IPS DF 19.7 (cell line): ENCODE measurements at regions not wholly inside any gene's neighbourhood (a gene's known extent, or its start where the extent isn't known, plus 50 kb on each side); places are given as distances from the start of the nearest gene placed in this dataset.

Source experiments
- DNase-seq: peaks from one replicate; pipeline ENCODE4 v3.0.0-alpha.2; 2013; ENCODE audit warnings: low read depth, low spot score

DNA sequence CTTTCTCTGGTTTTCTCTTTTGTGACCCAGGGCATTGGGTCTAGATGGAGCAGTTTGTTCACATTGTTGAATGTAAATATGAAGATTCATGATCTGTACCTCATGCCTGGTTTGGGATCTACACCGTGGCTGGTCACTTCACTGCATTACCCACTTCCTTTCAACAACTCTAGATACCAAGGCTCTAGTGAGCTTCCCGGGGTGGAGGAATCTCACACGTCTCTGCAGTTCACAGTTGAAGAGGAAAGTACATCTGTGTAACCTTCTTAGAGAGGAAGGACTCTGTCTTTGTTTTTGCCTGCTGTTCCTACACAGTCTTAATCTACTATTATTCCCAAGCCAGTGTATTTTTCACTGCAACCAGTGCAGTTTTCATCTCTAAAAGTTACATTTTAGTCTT is 574.8 kb downstream of the MBD2 start:
- DNase-seq, result no peak

DNA sequence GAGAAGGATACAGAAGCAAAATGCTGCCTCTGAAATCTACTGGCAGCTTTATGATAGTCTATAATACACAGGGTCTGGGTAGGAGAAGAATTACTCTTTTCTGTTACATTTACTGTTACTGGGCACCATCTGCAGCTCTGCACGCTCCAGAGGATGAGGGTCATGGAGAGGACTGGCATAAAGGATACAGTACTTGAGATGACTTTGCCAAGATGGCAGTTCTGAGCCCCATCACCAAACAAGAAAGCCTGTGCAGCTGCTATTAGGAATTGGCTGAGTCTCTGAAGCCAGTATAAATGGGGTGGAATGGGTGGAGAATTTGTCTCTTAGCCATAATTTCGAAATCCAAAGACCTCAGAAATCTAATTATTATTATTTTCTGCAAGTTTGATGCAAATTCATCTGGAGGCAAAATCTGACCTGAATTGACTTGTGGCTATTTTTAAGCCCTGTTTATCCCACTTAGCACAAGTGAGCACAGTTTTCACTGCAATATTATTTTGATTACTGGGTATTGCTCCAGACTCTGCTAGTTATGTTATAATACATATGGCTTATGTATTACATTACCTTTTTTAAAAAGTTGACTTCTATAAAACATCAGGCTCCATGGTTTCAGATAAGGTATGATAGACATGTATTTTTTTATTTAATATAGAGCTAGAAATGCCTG is 579.5 kb downstream of the MBD2 start:
- DNase-seq, result no peak

DNA sequence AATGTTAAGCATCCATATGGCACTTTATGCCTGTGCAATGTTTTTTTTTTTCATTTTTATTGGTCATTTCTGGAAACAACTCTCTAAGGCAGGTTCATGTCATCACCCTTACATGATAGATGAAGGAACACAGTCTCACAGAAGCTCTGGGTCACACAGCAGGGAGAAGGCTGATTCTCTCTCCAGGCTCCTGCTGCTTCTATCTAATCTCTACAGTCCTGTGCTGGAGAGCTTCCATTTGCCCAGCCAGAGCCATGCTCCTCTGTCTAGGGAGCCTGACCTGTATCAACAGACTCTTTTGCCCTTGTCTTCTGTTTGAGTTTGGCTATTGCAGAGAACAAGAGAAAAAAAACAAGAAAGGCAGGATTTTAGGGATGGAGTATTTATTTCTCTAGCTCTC is 584.8 kb downstream of the MBD2 start:
- DNase-seq, result no peak

DNA sequence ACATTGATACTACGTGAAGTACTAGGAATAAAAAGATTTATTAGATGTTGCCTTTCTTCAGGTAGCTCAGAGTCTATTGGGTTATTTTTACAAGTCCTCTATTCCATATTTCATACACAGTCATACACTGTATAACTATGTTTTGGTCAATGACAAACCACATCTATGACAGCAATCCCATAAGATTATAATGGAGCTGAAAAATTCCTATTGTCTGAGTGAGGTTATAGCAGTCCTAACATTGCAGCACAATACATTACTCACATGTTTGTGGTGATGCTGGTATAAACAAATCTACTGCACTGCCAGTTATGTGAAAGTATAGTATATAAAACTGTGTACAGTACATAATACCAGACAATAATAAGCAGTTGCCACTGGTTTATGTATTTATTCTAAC is 595.1 kb downstream of the MBD2 start:
- no peak for DNase-seq

DNA sequence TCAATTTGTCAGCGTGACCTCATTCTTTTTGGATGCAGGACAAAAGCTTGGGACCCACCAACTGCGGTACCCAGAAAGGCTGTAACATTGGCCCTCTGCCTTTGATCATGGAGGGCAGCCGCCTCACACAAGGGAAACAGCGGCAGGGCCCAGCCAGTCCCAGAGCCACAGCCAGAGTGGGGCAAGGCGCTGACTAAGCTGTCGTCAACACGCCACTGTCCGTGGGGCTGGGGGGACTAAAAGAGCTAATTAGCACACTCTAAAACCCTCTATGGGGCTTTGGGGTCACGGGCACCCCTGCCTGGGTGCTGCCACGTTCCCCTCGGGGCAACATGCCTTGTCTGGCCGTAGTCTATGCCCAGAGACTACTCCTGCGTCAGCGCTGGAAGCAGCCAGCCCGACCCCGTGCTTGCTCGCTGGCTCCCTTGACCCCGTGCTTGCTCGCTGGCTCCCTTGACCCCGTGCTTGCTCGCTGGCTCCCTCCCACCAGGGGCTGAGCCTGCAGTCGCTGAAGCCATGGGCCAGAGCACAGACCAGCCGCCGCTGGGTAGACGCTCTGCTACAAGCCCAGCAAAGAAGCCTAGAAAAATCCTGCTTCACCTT is 598.4 kb downstream of the MBD2 start:
- no peak for DNase-seq

DNA sequence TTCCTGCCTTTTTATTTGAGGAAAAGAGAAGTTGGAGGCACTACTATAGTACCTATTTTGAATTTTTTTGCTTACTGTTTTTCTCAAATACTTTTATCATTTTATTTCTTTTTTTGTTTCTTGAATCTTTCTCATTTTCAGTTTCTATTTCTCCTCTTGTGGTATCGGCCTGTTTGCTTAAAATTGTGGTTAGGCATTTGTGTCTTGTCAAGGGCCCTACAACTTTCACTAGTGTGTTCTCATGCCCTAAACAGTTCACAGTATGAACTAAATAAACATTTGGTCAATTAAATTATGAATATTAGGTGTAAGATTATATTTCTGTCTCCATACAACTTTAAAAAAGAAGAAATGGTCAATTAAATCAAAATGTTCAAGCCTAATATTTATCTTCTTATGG is 613.5 kb downstream of the MBD2 start:
- DNase-seq, result no peak

DNA sequence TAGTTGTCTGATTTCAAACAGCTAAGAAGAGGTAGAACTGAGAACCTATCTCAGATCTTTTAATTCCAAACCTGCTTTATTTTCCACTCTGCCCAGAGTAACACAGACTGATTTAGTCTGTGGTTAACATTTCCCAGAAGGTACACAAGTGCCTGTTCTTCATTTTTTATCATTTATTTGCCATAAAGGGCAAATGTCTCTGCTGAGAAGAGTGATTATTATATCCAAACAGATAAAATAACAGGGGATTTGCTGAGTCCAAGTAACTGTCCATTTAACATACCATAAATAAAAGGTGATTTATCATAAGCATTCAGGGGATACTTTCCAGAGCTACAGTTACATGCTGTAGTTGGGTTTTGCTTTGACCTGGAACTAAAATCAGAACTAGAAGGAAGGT is 617.7 kb downstream of the MBD2 start:
- DNase-seq, result no peak

DNA sequence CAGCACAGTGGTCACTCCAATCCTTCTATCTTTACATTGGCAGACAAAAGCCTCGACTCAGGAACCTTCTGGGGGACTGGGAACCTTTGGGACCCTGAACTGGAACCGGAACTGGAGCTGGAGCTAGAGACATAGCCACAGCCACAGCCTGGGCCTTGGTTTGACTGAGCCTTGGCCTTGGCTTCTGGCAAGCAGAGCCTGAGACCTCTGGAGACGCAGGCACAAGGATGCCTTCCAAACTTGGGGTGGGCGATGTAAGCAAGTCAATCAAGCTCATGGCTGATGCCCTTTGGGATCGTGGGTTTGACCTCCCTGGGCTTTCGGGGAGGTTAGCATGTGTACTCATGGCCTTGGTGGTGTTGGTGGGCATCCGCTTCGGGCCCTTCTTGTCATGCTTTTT is 619.3 kb downstream of the MBD2 start:
- no peak for DNase-seq

DNA sequence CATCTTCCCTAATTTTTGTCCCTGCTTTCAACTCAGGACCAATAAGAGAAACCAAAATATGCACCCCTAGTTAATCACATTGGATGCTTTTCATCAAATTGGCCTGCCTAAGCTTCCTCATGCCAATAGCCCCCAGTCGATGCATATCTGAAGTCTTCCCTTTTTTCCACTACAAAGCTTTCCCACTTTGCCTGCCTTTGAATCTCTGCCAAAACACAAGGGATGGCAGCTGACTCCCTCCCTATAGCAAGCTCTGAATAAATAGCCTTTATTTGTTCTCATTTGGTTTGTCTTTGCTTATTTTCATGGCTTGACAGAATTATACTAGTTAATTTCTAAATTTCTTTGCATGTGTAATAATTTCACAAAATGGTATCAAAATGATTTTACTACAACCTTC is 621.2 kb downstream of the MBD2 start:
- DNase-seq, result no peak

DNA sequence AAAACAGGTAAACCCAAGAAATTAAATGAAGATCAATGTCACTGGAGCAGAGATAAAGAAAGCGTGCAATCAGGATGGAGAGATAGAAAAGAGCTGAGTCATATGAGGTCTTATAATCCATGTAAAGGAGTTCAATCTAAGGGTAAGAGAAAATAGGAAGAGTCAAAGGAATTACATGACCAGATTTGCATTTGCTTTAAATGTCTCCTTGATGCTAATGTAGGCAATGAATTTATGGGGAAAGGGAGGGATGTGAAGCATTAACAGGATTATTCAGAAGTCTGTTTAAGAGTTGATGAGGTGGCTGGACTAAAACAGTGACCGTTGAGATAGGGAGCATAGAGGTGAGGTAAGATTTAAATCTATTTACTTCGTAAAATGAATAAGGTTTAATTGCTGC is 623.1 kb downstream of the MBD2 start:
- no peak for DNase-seq

DNA sequence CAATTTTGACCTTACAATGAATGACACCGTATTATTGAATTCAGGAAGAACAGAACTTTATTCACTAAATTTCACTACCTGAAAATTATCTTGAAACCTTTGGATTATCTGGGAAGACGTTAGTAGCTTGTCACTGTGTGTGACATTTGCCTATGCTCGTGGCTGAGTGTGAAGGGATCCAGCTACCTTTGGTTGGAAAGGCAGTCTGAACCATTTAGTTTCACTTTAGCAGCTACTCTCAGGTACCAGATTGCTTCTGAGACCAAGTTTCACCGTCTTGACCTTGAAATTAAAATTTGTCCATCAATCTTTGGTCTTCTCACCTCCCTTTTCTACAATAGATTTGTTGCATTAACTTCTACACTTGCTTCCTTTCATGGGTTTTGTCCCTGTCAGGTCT is 637.5 kb downstream of the MBD2 start:
- DNase-seq, result no peak
